Endothelial cell of umbilical vein (primary cell): ENCODE measurements at regions not wholly inside any gene's neighbourhood (a gene's known extent, or its start where the extent isn't known, plus 50 kb on each side); places are given as distances from the start of the nearest gene placed in this dataset.

Experiments
- BruUV-seq: library from RNA; stranded (reverse); fragments of 400-500 nt; replicated peaks from 2 replicates; lab custom pipeline; 2021; lab: Mats Ljungman, UMichigan
- CTCF ChIA-PET: fragments of 300-600, 350-600 bp; sonication (Branson Sonifier 250); formaldehyde crosslinking; loops from one replicate; lab custom pipeline; 2021; ENCODE audit warnings: antibody characterized with exemption, inconsistent platforms; lab: Charles Lee
- POLR2A ChIA-PET: fragments of 300-600, 350-600 bp; sonication (Branson Sonifier 250); formaldehyde crosslinking; loops from one replicate; lab custom pipeline; 2021; ENCODE audit warnings: antibody characterized with exemption, inconsistent platforms; lab: Charles Lee
- DNase-seq: peaks from one replicate; pipeline ENCODE4 v3.0.0-alpha.2; 2011; ENCODE audit warnings: low read depth, low spot score
- FAIRE-seq: peaks from 2 replicates; lab custom pipeline; 2011; peaks lifted over from hg19 to GRCh38; lab: Jason Lieb, UNC
- H2AFZ ChIP-seq: 2 replicates; pipeline ENCODE4 v1.6.0; 2012; ENCODE audit warnings: low read depth, low read length, control low read depth, inconsistent platforms
- H3K27ac ChIP-seq: 2 replicates; pipeline ENCODE4 v1.5.1; 2011; ENCODE audit warnings: low read depth, mild to moderate bottlenecking, control low read depth, low read length, moderate library complexity; ENCODE audit not compliant: insufficient read depth
- H3K27me3 ChIP-seq, 2 experiments: 2 replicates each; pipeline versions ENCODE4 v1.6.0 to v1.6.1; 2011; ENCODE audit warnings: low read length in 2 of 2, mixed read lengths in 1 of 2; ENCODE audit not compliant: control insufficient read depth in 2 of 2, insufficient read depth in 2 of 2
- H3K36me3 ChIP-seq, 2 experiments: 2 replicates in 1 of 2; 3 replicates in 1 of 2; pipeline ENCODE4 v1.5.1; 2011; ENCODE audit warnings: low read length in 2 of 2, mild to moderate bottlenecking in 1 of 2, moderate library complexity in 1 of 2; ENCODE audit not compliant: control insufficient read depth in 2 of 2, insufficient read depth in 2 of 2; ENCODE audit errors: extremely low read depth in 1 of 2
- H3K4me1 ChIP-seq: 3 replicates; pipeline ENCODE4 v1.5.1; 2011; ENCODE audit warnings: mild to moderate bottlenecking, low read length; ENCODE audit not compliant: control insufficient read depth, insufficient read depth; ENCODE audit errors: extremely low read depth
- H3K4me2 ChIP-seq: 2 replicates; pipeline ENCODE4 v1.6.1; 2011; ENCODE audit warnings: low read length, control low read depth, mixed read lengths; ENCODE audit not compliant: insufficient read depth
- H3K4me3 ChIP-seq, 3 experiments: fragments of 200-600 bp in 1 of 3; sonication (generic), shearing (Covaris generic) in 1 of 3; replicated peaks in 1 of 3; 2 replicates each; pipeline ENCODE4 v1.5.1; 2011 to 2016; ENCODE audit warnings: control low read depth in 3 of 3, low read length in 3 of 3, mild to moderate bottlenecking in 2 of 3, inconsistent platforms in 1 of 3, low read depth in 1 of 3, moderate library complexity in 1 of 3; ENCODE audit not compliant: insufficient read depth in 1 of 3
- H3K79me2 ChIP-seq: 2 replicates; pipeline ENCODE4 v1.6.0; 2012; ENCODE audit warnings: low read length, inconsistent platforms; ENCODE audit not compliant: control insufficient read depth, insufficient read depth
- H3K9ac ChIP-seq: replicated peaks from 2 replicates; pipeline ENCODE3; 2011; ENCODE audit warnings: low read length, control low read depth; ENCODE audit not compliant: insufficient read depth; ENCODE audit errors: extremely low read depth
- H3K9me1 ChIP-seq: replicated peaks from 3 replicates; pipeline ENCODE4 v1.6.0; 2011; ENCODE audit warnings: mild to moderate bottlenecking, low read length; ENCODE audit not compliant: control insufficient read depth, insufficient read depth; ENCODE audit errors: extremely low read depth
- H3K9me3 ChIP-seq: replicated peaks from 2 replicates; pipeline ENCODE4 v1.5.1; 2012; ENCODE audit warnings: low read length, inconsistent platforms; ENCODE audit not compliant: control insufficient read depth, insufficient read depth
- H4K20me1 ChIP-seq: replicated peaks from 2 replicates; pipeline ENCODE3; 2011; ENCODE audit warnings: mild to moderate bottlenecking, low read length; ENCODE audit not compliant: control insufficient read depth, insufficient read depth; ENCODE audit errors: extremely low read depth
- EZH2 ChIP-seq: IDR thresholded peaks from 2 replicates; pipeline ENCODE4 v1.6.1; 2012; ENCODE audit warnings: borderline replicate concordance, low read depth, mild to moderate bottlenecking, moderate library complexity, low read length, inconsistent platforms; ENCODE audit not compliant: severe bottlenecking
- FOS ChIP-seq: IDR thresholded peaks from 2 replicates; pipeline ENCODE4 v1.6.1; 2011; ENCODE audit warnings: mild to moderate bottlenecking, low read length, moderate library complexity, borderline replicate concordance; ENCODE audit not compliant: insufficient read depth
- JUN ChIP-seq: IDR thresholded peaks from 2 replicates; pipeline ENCODE4 v1.6.1; 2011; ENCODE audit warnings: borderline replicate concordance, low read depth; ENCODE audit not compliant: insufficient read length, insufficient read depth
- MYC ChIP-seq: IDR thresholded peaks from one replicate; pipeline ENCODE4 v1.6.1; 2011; ENCODE audit warnings: mild to moderate bottlenecking, low read depth, low read length
- POLR2AphosphoS5 ChIP-seq: IDR thresholded peaks from 2 replicates; pipeline ENCODE4 v1.6.1; 2012; ENCODE audit warnings: low read depth, mild to moderate bottlenecking, control low read depth, low read length, moderate library complexity; ENCODE audit not compliant: insufficient read depth
- dilution Hi-C: fragments of 300-500 bp; cut with MboI; formaldehyde crosslinking; loops from one replicate; pipeline ENCODE4 v1.15.0; 2019; ENCODE audit warnings: low sequenced_read_pairs; ENCODE audit not compliant: extremely low pct_ligation_motif_present
- intact Hi-C: fragments of 100-400 bp; cut with micrococcal nuclease; formaldehyde crosslinking; loops from one replicate; pipeline ENCODE4 v1.10.0; 2022
- TF ChIP-seq, protein P1 (sequence below), 2 donors: IDR thresholded peaks; 1 replicate in 1 of 2; 2 replicates in 1 of 2; pipeline ENCODE4 v1.5.1; 2011; ENCODE audit warnings: low read length in 2 of 2, mild to moderate bottlenecking in 2 of 2, moderate library complexity in 2 of 2, control low read depth in 1 of 2, inconsistent platforms in 1 of 2, low read depth in 1 of 2; ENCODE audit not compliant: insufficient read depth in 1 of 2; ENCODE audit errors: extremely low read depth in 1 of 2
- TF ChIP-seq, protein P2 (sequence below): IDR thresholded peaks from 2 replicates; pipeline ENCODE4 v1.6.1; 2011; ENCODE audit not compliant: insufficient read depth, insufficient read length

DNA sequence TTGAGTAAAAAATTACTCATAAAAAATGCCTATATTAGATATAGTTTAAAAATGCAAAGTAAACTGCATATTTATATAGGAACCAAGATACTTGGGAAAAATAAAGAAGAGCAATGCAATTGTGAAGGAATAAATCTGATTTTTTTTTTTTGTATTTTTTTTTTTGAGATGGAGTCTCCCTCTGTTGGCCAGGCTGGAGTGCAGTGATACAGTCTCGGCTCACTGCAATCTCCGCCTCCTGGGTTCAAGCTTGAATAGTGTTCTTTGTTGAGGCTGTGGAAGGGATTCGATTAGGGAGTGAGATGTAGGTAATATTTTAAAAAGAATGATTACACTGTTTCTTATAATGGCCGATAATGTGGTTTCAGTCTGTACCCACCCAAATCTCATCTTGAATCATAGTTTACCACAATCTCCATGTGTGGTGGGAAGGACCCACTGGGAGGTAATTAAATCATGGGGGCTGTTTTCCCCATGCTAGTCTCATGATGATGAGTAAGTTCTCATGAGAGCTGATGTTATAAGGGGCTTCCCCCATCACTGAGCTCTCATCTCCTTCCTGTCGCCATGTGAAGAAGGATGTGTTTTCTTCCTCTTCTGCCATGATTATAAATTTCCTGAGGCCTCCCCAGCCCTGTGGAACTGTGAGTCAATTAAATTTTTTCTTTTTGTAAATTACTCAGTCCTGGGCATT, 1765.9 kb downstream of the PLA2G4A start:
- BruUV-seq = no TSS peak
- H3K36me3 ChIP-seq = no peaks in the 10 kb centered on the region
- H3K27me3 ChIP-seq = no peaks in the 10 kb centered on the region
- no peak overlapping the region for H2AFZ ChIP-seq
- no peak overlapping the region for H3K27ac ChIP-seq
- H3K4me3 ChIP-seq = no peak overlapping the region
- DNase-seq (no peak), FAIRE-seq (no peak)
- no peaks in the 10 kb centered on the region for H4K20me1 ChIP-seq
- H3K4me1 ChIP-seq = no peaks in the 10 kb centered on the region
- TF ChIP-seq EZH2 (no peak), FOS (no peak), POLR2AphosphoS5 (no peak), JUN (no peak), MYC (no peak)
- TF ChIP-seq, protein P1, sequence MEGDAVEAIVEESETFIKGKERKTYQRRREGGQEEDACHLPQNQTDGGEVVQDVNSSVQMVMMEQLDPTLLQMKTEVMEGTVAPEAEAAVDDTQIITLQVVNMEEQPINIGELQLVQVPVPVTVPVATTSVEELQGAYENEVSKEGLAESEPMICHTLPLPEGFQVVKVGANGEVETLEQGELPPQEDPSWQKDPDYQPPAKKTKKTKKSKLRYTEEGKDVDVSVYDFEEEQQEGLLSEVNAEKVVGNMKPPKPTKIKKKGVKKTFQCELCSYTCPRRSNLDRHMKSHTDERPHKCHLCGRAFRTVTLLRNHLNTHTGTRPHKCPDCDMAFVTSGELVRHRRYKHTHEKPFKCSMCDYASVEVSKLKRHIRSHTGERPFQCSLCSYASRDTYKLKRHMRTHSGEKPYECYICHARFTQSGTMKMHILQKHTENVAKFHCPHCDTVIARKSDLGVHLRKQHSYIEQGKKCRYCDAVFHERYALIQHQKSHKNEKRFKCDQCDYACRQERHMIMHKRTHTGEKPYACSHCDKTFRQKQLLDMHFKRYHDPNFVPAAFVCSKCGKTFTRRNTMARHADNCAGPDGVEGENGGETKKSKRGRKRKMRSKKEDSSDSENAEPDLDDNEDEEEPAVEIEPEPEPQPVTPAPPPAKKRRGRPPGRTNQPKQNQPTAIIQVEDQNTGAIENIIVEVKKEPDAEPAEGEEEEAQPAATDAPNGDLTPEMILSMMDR (IDR thresholded peaks at IDR 0.05; ENCODE audit: extremely low read depth in 1 of 2, insufficient read depth in 1 of 2, low read depth in 1 of 2, low read length in 2 of 2) = no peak
- TF ChIP-seq, protein P2, sequence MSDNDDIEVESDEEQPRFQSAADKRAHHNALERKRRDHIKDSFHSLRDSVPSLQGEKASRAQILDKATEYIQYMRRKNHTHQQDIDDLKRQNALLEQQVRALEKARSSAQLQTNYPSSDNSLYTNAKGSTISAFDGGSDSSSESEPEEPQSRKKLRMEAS = no peak
- dilution Hi-C loops = no loop called here
- intact Hi-C loops = loop anchor here (5.0 kb wide), 1 partner anchor 667 kb away; no protein-coding TSS in a partner anchor
- ChIA-PET CTCF (interaction anchor here (0.6 to 1.5 kb wide), 4 partner anchors 8 to 112 kb away, joined by 3 to 4 read pairs (median 3); no protein-coding TSS in a partner anchor), POLR2A (no interaction called here)
- no peaks in the 10 kb centered on the region for H3K9me3 ChIP-seq
- H3K4me2 ChIP-seq = no peak overlapping the region
- H3K9ac ChIP-seq = no peak overlapping the region
- no peaks in the 10 kb centered on the region for H3K9me1 ChIP-seq
- H3K79me2 ChIP-seq = no peaks in the 10 kb centered on the region
